ENCODE measurements at regions not wholly inside any gene's neighbourhood (a gene's known extent, or its start where the extent isn't known, plus 50 kb on each side); places are given as distances from the start of the nearest gene placed in this dataset.

GRCh38 chr5:98330871-98331270 is 442.6 kb upstream of the RGMB start:
- ATAC-seq (no peak), DNase-seq (ENCODE audit: low spot score) (no peak)
- H3K9me3 Mint-ChIP-seq: peaks cover 30% of the 10 kb centered on the region
- H3K4me3 Mint-ChIP-seq: no peak overlapping the region
- no peaks in the 10 kb centered on the region for H3K27me3 Mint-ChIP-seq (ENCODE audit: low read depth)
- H3K27ac Mint-ChIP-seq: no peak overlapping the region
- no peaks in the 10 kb centered on the region for H3K4me1 Mint-ChIP-seq
- ChIA-PET CTCF (no interaction called here), POLR2A (no interaction called here)
- no peak for TF ChIP-seq ARID4B (CRISPR knock-in tag; IDR thresholded peaks at IDR 0.05; ENCODE audit: borderline replicate concordance)
- TF ChIP-seq PRDM15 (CRISPR knock-in tag; IDR thresholded peaks at IDR 0.05): no peak
- no peak for TF ChIP-seq TCF7 (CRISPR knock-in tag; IDR thresholded peaks at IDR 0.05; ENCODE audit: low read depth)
- no peak for TF ChIP-seq PRRX2 (CRISPR knock-in tag; IDR thresholded peaks at IDR 0.05)
- no peak for TF ChIP-seq ZNF317 (CRISPR knock-in tag; IDR thresholded peaks at IDR 0.05; ENCODE audit: borderline replicate concordance, low read depth)
- no peak for TF ChIP-seq ATF3 (CRISPR knock-in tag; conservative IDR thresholded peaks at IDR 0.05)
- no peak for TF ChIP-seq CBFB (CRISPR knock-in tag; IDR thresholded peaks at IDR 0.05; ENCODE audit: low read depth)
- TF ChIP-seq ELF4 (CRISPR knock-in tag; IDR thresholded peaks at IDR 0.05; ENCODE audit: low read depth): no peak
- no peak for TF ChIP-seq FOXP4 (CRISPR knock-in tag; IDR thresholded peaks at IDR 0.05)
- no peak for TF ChIP-seq IRF2 (CRISPR knock-in tag; IDR thresholded peaks at IDR 0.05; ENCODE audit: borderline replicate concordance, low read depth)
- no peak for TF ChIP-seq ATF1 (CRISPR knock-in tag; IDR thresholded peaks at IDR 0.05)
- TF ChIP-seq AFF4 (CRISPR knock-in tag; IDR thresholded peaks at IDR 0.05; ENCODE audit: borderline replicate concordance): no peak
- TF ChIP-seq ZNF425 (CRISPR knock-in tag; conservative IDR thresholded peaks at IDR 0.05): no peak
- no peak for TF ChIP-seq ESRRA (CRISPR knock-in tag; IDR thresholded peaks at IDR 0.05; ENCODE audit: borderline replicate concordance)
- no peak for TF ChIP-seq ZNF219 (CRISPR knock-in tag; IDR thresholded peaks at IDR 0.05; ENCODE audit: borderline replicate concordance)
- H3K36me3 Mint-ChIP-seq: peaks cover 6% of the 10 kb centered on the region

Measured in WTC11 (cell line).